Left lung (tissue), 4 donors: ENCODE measurements at regions not wholly inside any gene's neighbourhood (a gene's known extent, or its start where the extent isn't known, plus 50 kb on each side); places are given as distances from the start of the nearest gene placed in this dataset.
A peak's percentile ranks its signal among the peaks of the same experiment; 100 is the strongest.

ENCODE experiments used
- ATAC-seq: fragments of 200-7000 bp; cut with Tn5 transposase; one replicate; pipeline ENCODE4 v1.9.1; 2020; ENCODE audit warnings: moderate library complexity
- DNase-seq, 4 donors: peaks; one replicate each; pipeline ENCODE4 v3.0.0-alpha.2; 2013 to 2020
- H3K27ac ChIP-seq, 2 donors: fragments of 200-600 bp; sonication (generic) in 1 of 2; one replicate each; pipeline versions ENCODE4 v1.5.0 to v1.8.0; 2020 to 2021
- H3K27me3 ChIP-seq, 2 donors: fragments of 200-600 bp; sonication (generic) in 1 of 2; one replicate each; pipeline versions ENCODE4 v1.5.0 to v1.8.0; 2020 to 2021
- H3K36me3 ChIP-seq, 2 donors: fragments of 200-600 bp; sonication (generic) in 1 of 2; one replicate each; pipeline versions ENCODE4 v1.5.0 to v1.8.0; 2020 to 2021
- H3K4me1 ChIP-seq, 2 donors: fragments of 200-600 bp; one replicate each; pipeline ENCODE4 v1.8.0; 2021
- H3K4me3 ChIP-seq, 2 donors: fragments of 200-600 bp; sonication (generic) in 1 of 2; one replicate each; pipeline versions ENCODE4 v1.5.0 to v1.8.0; 2020 to 2021; ENCODE audit warnings: mild to moderate bottlenecking in 1 of 2
- H3K9me3 ChIP-seq, 2 donors: fragments of 200-600 bp; sonication (generic) in 1 of 2; one replicate each; pipeline versions ENCODE4 v1.5.0 to v1.8.0; 2020 to 2021
- CTCF ChIP-seq, 2 donors: fragments of 200-600 bp; sonication (generic) in 1 of 2; IDR thresholded peaks; one replicate each; pipeline versions ENCODE4 v1.5.0 to v1.8.0; 2021; ENCODE audit warnings: antibody characterized with exemption in 2 of 2
- intact Hi-C, 2 donors: fragments of 100-400 bp; cut with DNase I; formaldehyde crosslinking; loops; one replicate each; pipeline versions ENCODE4 v1.11.2 to v1.14.2; 2022
- donor health status: DM: no; HTN: yes; CAD: no.
- donor health status: DM: no; HTN: no; CAD: no.

DNA sequence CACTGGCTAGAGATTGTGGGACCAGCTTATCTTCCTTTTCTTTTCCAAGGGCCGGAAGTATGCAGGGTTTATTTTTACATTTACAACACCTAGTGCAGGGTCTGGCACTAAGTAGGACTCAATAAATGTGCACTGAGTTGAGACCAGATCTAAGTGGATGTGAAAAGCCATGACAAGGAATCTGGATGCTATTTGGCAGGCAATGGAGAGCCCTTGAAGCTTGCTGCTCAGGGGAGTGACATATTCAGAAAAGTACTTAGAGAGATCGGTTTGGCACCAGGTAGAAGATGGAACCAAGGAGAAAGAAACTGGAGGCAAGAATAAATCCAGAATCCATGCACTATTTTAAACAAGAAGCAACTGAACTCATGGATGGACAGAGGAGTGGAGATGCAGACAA, 815.8 kb downstream of the MAFB start:
- ATAC-seq (no peak), DNase-seq (no peak)
- Histone ChIP-seq H3K27me3 (no peaks in the 10 kb centered on the region), H3K4me1 (no peaks in the 10 kb centered on the region), H3K36me3 (no peaks in the 10 kb centered on the region), H3K4me3 (no peak overlapping the region), H3K27ac (no peak overlapping the region), H3K9me3 (no peaks in the 10 kb centered on the region)
- TF ChIP-seq CTCF (IDR thresholded peaks at IDR 0.05): no peak
- intact Hi-C loops: loop anchor here in 1 of 2 donors (5.0 kb wide), 1 partner anchor 606 kb away; no protein-coding TSS in a partner anchor

GRCh38 chr20:39871013-39871412, 818.0 kb downstream of the MAFB start:
- Histone ChIP-seq H3K9me3 (no peaks in the 10 kb centered on the region), H3K27me3 (no peaks in the 10 kb centered on the region), H3K4me1 (no peaks in the 10 kb centered on the region), H3K27ac (no peak overlapping the region), H3K4me3 (no peak overlapping the region), H3K36me3 (no peaks in the 10 kb centered on the region)
- no peak for ATAC-seq
- TF ChIP-seq CTCF (IDR thresholded peaks at IDR 0.05): no peak
- intact Hi-C loops: loop anchor here in 1 of 2 donors (5.0 kb wide), 1 partner anchor 604 kb away; no protein-coding TSS in a partner anchor
- no peak for DNase-seq

DNA sequence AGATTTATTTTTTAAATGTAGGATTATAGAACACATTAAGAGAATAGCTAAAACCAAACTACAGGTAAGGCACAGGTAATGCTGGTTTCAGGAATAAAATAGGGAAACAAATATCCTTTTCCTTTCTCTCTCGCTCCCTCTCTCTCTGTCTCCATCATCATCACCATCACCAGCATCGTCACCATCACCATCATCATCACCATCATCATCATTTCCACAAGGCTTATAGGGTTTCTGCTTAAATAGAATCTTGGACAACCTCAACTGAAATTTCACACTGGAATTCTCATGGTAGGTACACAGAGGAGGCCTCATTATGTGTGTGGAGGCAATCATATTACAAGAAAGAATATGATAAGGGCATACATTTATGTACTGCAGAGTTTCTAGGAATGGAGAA, 823.6 kb downstream of the MAFB start:
- ATAC-seq (no peak), DNase-seq (no peak)
- Histone ChIP-seq H3K9me3 (no peaks in the 10 kb centered on the region), H3K27me3 (no peaks in the 10 kb centered on the region), H3K36me3 (no peaks in the 10 kb centered on the region), H3K4me1 (no peaks in the 10 kb centered on the region), H3K27ac (no peak overlapping the region), H3K4me3 (no peak overlapping the region)
- intact Hi-C loops: no loop called here
- TF ChIP-seq CTCF (IDR thresholded peaks at IDR 0.05): no peak

GRCh38 chr20:39862470-39862891, 826.6 kb downstream of the MAFB start:
- Histone ChIP-seq H3K4me1 (no peaks in the 10 kb centered on the region), H3K4me3 (no peak overlapping the region), H3K27me3 (no peaks in the 10 kb centered on the region), H3K36me3 (no peaks in the 10 kb centered on the region), H3K27ac (no peak overlapping the region), H3K9me3 (no peaks in the 10 kb centered on the region)
- DNase-seq (no peak), ATAC-seq (no peak)
- TF ChIP-seq CTCF (IDR thresholded peaks at IDR 0.05): no peak
- intact Hi-C loops: no loop called here

DNA sequence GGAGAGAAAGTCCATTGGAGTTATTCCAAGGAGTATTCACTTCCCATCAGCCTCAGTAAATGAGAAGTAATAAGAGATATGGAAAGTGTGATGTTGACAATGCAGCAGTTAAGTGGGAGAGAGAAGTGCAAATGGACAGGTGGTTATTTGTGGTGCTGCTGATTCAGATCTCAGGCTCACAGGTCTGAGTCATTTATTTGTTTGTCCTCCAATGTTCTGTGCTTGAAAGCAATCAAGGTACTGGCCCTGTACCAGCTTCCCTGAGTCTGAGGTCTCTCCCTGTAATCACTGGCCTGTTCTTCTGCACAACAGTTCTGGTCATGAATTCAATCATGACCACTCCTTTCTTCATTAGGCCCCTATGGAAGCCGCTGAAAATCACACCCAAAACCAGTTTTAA, 827.7 kb downstream of the MAFB start:
- no peaks in the 10 kb centered on the region for H3K9me3 ChIP-seq
- no peak for DNase-seq
- no peaks in the 10 kb centered on the region for H3K36me3 ChIP-seq
- no peaks in the 10 kb centered on the region for H3K4me1 ChIP-seq
- TF ChIP-seq CTCF (IDR thresholded peaks at IDR 0.05): no peak
- no peak overlapping the region for H3K4me3 ChIP-seq
- ATAC-seq: peak; percentile 87
- H3K27me3 ChIP-seq: no peaks in the 10 kb centered on the region
- H3K27ac ChIP-seq: no peak overlapping the region
- intact Hi-C loops: no loop called here
